Inferior parietal cortex (tissue), 1 donor: ENCODE measurements at regions not wholly inside any gene's neighbourhood (a gene's known extent, or its start where the extent isn't known, plus 50 kb on each side); places are given as distances from the start of the nearest gene placed in this dataset.

ENCODE experiments used
- DNase-seq: peaks from one replicate; pipeline ENCODE4 v3.0.0-alpha.2; 2016; ENCODE audit errors: extremely low spot score

- DNase-seq, result no peak
Measured at GRCh38 chr5:81914696-81915095, 57.1 kb upstream of the ATG10 start.

GRCh38 chr5:81912933-81913332 lies 58.9 kb upstream of the ATG10 start:
- DNase-seq, result no peak

- DNase-seq, result no peak
Measured at GRCh38 chr5:81909677-81910076, 62.1 kb upstream of the ATG10 start.

- no peak for DNase-seq
Measured at GRCh38 chr5:81908771-81909170, 63.1 kb upstream of the ATG10 start.

GRCh38 chr5:81908044-81908443 lies 63.8 kb upstream of the ATG10 start:
- no peak for DNase-seq

- DNase-seq, result no peak
Measured at GRCh38 chr5:81907012-81907635, 64.7 kb upstream of the ATG10 start.

GRCh38 chr5:81906086-81906485 lies 65.7 kb upstream of the ATG10 start:
- DNase-seq, result no peak

- no peak for DNase-seq
Measured at GRCh38 chr5:81904861-81905260, 67.0 kb upstream of the ATG10 start.

- no peak for DNase-seq
Measured at GRCh38 chr5:81904166-81904565, 67.7 kb upstream of the ATG10 start.

GRCh38 chr5:81901586-81901985 lies 70.2 kb upstream of the ATG10 start:
- no peak for DNase-seq

- no peak for DNase-seq
Measured at GRCh38 chr5:81899123-81899522, 72.7 kb upstream of the ATG10 start.

- no peak for DNase-seq
Measured at GRCh38 chr5:81898403-81898802, 73.4 kb upstream of the ATG10 start.

- no peak for DNase-seq
Measured at GRCh38 chr5:81896764-81897163, 75.1 kb upstream of the ATG10 start.

- DNase-seq, result no peak
Measured at GRCh38 chr5:81895307-81895706, 76.5 kb upstream of the ATG10 start.

GRCh38 chr5:81893961-81894360 lies 77.9 kb upstream of the ATG10 start:
- no peak for DNase-seq

- no peak for DNase-seq
Measured at GRCh38 chr5:81884871-81885270, 87.0 kb upstream of the ATG10 start.

GRCh38 chr5:81883371-81883770 lies 88.5 kb upstream of the ATG10 start:
- no peak for DNase-seq

- no peak for DNase-seq
Measured at GRCh38 chr5:81881595-81881994, 90.2 kb upstream of the ATG10 start.

- no peak for DNase-seq
Measured at GRCh38 chr5:81879936-81880335, 91.9 kb upstream of the ATG10 start.

- DNase-seq, result no peak
Measured at GRCh38 chr5:81878333-81878732, 93.5 kb upstream of the ATG10 start.

GRCh38 chr5:81866994-81867393 lies 104.8 kb upstream of the ATG10 start:
- DNase-seq, result no peak

- DNase-seq, result no peak
Measured at GRCh38 chr5:81860778-81861177, 109.9 kb upstream of the SSBP2 start.

- no peak for DNase-seq
Measured at GRCh38 chr5:81859624-81860023, 108.7 kb upstream of the SSBP2 start.
